ENCODE measurements at regions not wholly inside any gene's neighbourhood (a gene's known extent, or its start where the extent isn't known, plus 50 kb on each side); places are given as distances from the start of the nearest gene placed in this dataset.

- TF ChIP-seq CTCF (IDR thresholded peaks at IDR 0.05; ENCODE audit: poor library complexity, severe bottlenecking) (no peak), EP300 (conservative IDR thresholded peaks at IDR 0.05; ENCODE audit: poor library complexity, severe bottlenecking) (no peak), EZH2 (IDR thresholded peaks at IDR 0.05; ENCODE audit: borderline replicate concordance, insufficient read depth, low read length, poor library complexity, severe bottlenecking) (no peak), REST (IDR thresholded peaks at IDR 0.05; ENCODE audit: borderline replicate concordance) (no peak), POLR2AphosphoS5 (IDR thresholded peaks at IDR 0.05) (no peak), TAF1 (IDR thresholded peaks at IDR 0.05; ENCODE audit: low read depth) (no peak), RAD21 (conservative IDR thresholded peaks at IDR 0.05) (no peak), MXI1 (conservative IDR thresholded peaks at IDR 0.05; ENCODE audit: poor library complexity, severe bottlenecking) (no peak), SMC3 (conservative IDR thresholded peaks at IDR 0.05; ENCODE audit: poor library complexity) (no peak)
Observed at GRCh38 chr1:78831731-78832360, 174.7 kb downstream of the ADGRL4 start.
